Astrocyte (in vitro differentiated cells and primary cell): ENCODE measurements at regions not wholly inside any gene's neighbourhood (a gene's known extent, or its start where the extent isn't known, plus 50 kb on each side); places are given as distances from the start of the nearest gene placed in this dataset.

Experiments
- DNase-seq: peaks from one replicate; pipeline ENCODE4 v3.0.0-alpha.2; 2010; ENCODE audit warnings: low read depth
- FAIRE-seq: peaks from 2 replicates; lab custom pipeline; 2011; peaks lifted over from hg19 to GRCh38; lab: Jason Lieb, UNC
- H2AFZ ChIP-seq: 2 replicates; pipeline ENCODE4 v1.6.0; 2012; ENCODE audit warnings: low read depth, low read length, inconsistent platforms
- H3K27ac ChIP-seq: 2 replicates; pipeline ENCODE4 v1.5.1; 2011; ENCODE audit warnings: low read depth, low read length, inconsistent platforms
- H3K27me3 ChIP-seq: 2 replicates; pipeline ENCODE4 v1.6.0; 2011; ENCODE audit warnings: low read length, inconsistent platforms; ENCODE audit not compliant: insufficient read depth
- H3K36me3 ChIP-seq: 2 replicates; pipeline ENCODE4 v1.5.1; 2011; ENCODE audit warnings: low read length, inconsistent platforms; ENCODE audit not compliant: insufficient read depth
- H3K4me1 ChIP-seq: 2 replicates; pipeline ENCODE4 v1.5.1; 2011; ENCODE audit warnings: low read length, inconsistent platforms; ENCODE audit not compliant: insufficient read depth
- H3K4me2 ChIP-seq: 2 replicates; pipeline ENCODE4 v1.6.0; 2012; ENCODE audit warnings: low read length, inconsistent platforms
- H3K4me3 ChIP-seq: 2 replicates; pipeline ENCODE4 v1.5.1; 2011; ENCODE audit warnings: low read depth, mild to moderate bottlenecking, low read length, inconsistent platforms; ENCODE audit not compliant: insufficient read depth
- H3K79me2 ChIP-seq: 2 replicates; pipeline ENCODE4 v1.6.0; 2012; ENCODE audit warnings: mild to moderate bottlenecking, low read length, inconsistent platforms; ENCODE audit not compliant: insufficient read depth
- H3K9ac ChIP-seq: 2 replicates; pipeline ENCODE4 v1.6.0; 2012; ENCODE audit warnings: mild to moderate bottlenecking, low read length, inconsistent platforms
- H3K9me3 ChIP-seq: 2 replicates; pipeline ENCODE4 v1.5.1; 2012; ENCODE audit warnings: low read depth, mild to moderate bottlenecking, low read length, inconsistent platforms; ENCODE audit not compliant: insufficient read depth
- H4K20me1 ChIP-seq: 2 replicates; pipeline ENCODE4 v1.6.0; 2012; ENCODE audit warnings: low read length, inconsistent platforms; ENCODE audit not compliant: insufficient read depth
- H3K27ac Mint-ChIP-seq: one replicate; pipeline ENCODE4 v1.8.0; 2021; ENCODE audit warnings: mild to moderate bottlenecking, mixed read lengths; ENCODE audit not compliant: unreplicated experiment
- H3K27me3 Mint-ChIP-seq: one replicate; pipeline ENCODE4 v1.8.0; 2021; ENCODE audit warnings: low read depth, mixed read lengths; ENCODE audit not compliant: unreplicated experiment
- H3K36me3 Mint-ChIP-seq: one replicate; pipeline ENCODE4 v1.8.0; 2021; ENCODE audit warnings: low read depth, mixed read lengths; ENCODE audit not compliant: unreplicated experiment
- H3K4me1 Mint-ChIP-seq: one replicate; pipeline ENCODE4 v1.8.0; 2021; ENCODE audit warnings: low read depth, mixed read lengths; ENCODE audit not compliant: unreplicated experiment
- H3K4me3 Mint-ChIP-seq: one replicate; pipeline ENCODE4 v1.8.0; 2021; ENCODE audit warnings: mild to moderate bottlenecking, moderate library complexity, mixed read lengths; ENCODE audit not compliant: unreplicated experiment
- H3K9me3 Mint-ChIP-seq: one replicate; pipeline ENCODE4 v1.8.0; 2021; ENCODE audit warnings: mild to moderate bottlenecking, mixed read lengths; ENCODE audit not compliant: unreplicated experiment
- EZH2 ChIP-seq: IDR thresholded peaks from 2 replicates; pipeline ENCODE4 v1.6.1; 2012; ENCODE audit warnings: mild to moderate bottlenecking, low read length, inconsistent platforms; ENCODE audit not compliant: insufficient read depth
- TF ChIP-seq, protein P1 (sequence below): IDR thresholded peaks from 2 replicates; pipeline ENCODE4 v1.5.1; 2011; ENCODE audit warnings: low read depth, mild to moderate bottlenecking, inconsistent platforms, low read length, moderate library complexity; ENCODE audit not compliant: insufficient read depth

DNA sequence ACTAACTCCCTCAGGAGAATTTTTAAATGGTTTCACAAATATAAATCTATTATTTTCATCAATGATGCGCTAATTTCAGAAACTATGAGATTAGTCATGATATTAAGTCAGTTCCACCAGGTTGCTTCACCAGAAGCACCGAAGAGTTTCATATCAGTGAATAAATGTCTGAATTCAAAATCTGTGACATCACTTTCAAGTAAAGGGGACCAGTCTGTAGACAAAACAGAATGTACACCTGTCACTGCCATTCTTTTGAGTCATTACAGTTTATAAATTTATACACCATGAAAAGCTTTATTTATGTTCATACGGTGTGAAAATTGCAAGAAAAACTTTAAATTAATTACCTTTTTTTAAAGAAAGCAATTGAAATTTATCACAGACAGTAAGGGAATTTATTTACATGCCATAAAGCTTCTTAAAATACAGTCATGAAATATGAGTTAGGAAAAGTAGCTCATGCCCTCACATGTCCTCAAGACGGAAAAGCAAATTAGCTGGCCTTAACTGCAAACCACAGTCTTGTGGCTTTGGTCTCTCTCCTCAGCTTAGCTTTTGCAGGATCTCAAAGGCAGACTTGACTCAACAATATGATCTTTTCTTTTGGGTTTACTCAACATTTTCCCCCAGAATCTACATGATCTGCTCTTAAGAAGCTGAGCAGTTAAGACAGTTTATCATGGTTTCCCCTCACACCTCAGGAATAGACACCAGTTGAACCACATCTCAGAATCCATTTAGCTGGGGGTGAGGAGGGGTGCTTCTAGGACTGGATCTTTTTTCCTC, 177.7 kb upstream of the MCHR2 start:
- Histone ChIP-seq H3K36me3 (no peaks in the 10 kb centered on the region), H4K20me1 (no peaks in the 10 kb centered on the region), H3K4me1 (peaks cover 19% of the 10 kb centered on the region), H3K4me3 (no peak overlapping the region), H3K9me3 (no peaks in the 10 kb centered on the region), H2AFZ (peak overlapping the region; percentile 13), H3K9ac (no peak overlapping the region), H3K79me2 (no peaks in the 10 kb centered on the region), H3K27ac (no peak overlapping the region), H3K27me3 (no peaks in the 10 kb centered on the region), H3K4me2 (peak overlapping the region; percentile 30)
- DNase-seq (peak; percentile 92), FAIRE-seq (peak; percentile 32)
- H3K27ac Mint-ChIP-seq, result peak overlapping the region; percentile 85
- no peak for TF ChIP-seq EZH2
- TF ChIP-seq, protein P1, sequence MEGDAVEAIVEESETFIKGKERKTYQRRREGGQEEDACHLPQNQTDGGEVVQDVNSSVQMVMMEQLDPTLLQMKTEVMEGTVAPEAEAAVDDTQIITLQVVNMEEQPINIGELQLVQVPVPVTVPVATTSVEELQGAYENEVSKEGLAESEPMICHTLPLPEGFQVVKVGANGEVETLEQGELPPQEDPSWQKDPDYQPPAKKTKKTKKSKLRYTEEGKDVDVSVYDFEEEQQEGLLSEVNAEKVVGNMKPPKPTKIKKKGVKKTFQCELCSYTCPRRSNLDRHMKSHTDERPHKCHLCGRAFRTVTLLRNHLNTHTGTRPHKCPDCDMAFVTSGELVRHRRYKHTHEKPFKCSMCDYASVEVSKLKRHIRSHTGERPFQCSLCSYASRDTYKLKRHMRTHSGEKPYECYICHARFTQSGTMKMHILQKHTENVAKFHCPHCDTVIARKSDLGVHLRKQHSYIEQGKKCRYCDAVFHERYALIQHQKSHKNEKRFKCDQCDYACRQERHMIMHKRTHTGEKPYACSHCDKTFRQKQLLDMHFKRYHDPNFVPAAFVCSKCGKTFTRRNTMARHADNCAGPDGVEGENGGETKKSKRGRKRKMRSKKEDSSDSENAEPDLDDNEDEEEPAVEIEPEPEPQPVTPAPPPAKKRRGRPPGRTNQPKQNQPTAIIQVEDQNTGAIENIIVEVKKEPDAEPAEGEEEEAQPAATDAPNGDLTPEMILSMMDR, result no peak
- H3K4me3 Mint-ChIP-seq, result no peak overlapping the region
- H3K27me3 Mint-ChIP-seq, result no peaks in the 10 kb centered on the region
- H3K9me3 Mint-ChIP-seq, result no peaks in the 10 kb centered on the region
- no peaks in the 10 kb centered on the region for H3K36me3 Mint-ChIP-seq
- H3K4me1 Mint-ChIP-seq, result peaks cover 23% of the 10 kb centered on the region

- TF ChIP-seq EZH2, result no peak
- TF ChIP-seq, protein P1, result no peak
- no peak for FAIRE-seq
- H3K4me2 ChIP-seq, result no peak overlapping the region
Observed at GRCh38 chr6:100168148-100168547, 174.1 kb upstream of the MCHR2 start.

DNA sequence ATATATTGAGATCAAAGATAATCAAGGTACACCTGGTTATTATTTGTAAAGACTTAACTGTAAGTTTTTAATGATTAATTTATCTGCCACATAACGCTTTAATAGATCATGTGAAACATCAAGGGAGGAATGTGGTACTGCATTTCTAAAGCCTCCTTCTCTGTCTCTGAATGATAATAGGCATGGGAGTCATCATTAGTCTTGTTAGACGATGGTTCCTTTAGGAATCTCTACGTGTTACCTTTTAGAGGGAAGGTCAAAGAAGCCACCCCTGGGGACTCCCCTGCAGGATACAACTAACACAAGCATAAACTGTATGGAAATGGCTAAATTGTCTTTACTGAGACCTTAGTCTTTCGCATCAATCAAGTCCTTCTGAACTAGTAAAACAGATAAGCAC, 173.6 kb upstream of the MCHR2 start:
- no peak overlapping the region for H3K27ac Mint-ChIP-seq
- Histone ChIP-seq H3K27ac (no peak overlapping the region), H3K4me3 (no peak overlapping the region), H4K20me1 (no peaks in the 10 kb centered on the region), H3K9ac (no peak overlapping the region), H3K27me3 (no peaks in the 10 kb centered on the region), H3K9me3 (no peaks in the 10 kb centered on the region), H3K36me3 (no peaks in the 10 kb centered on the region), H3K79me2 (no peaks in the 10 kb centered on the region), H3K4me2 (no peak overlapping the region), H2AFZ (no peak overlapping the region), H3K4me1 (peaks cover 7% of the 10 kb centered on the region)
- H3K4me3 Mint-ChIP-seq, result no peak overlapping the region
- H3K9me3 Mint-ChIP-seq, result no peaks in the 10 kb centered on the region
- FAIRE-seq, result no peak
- H3K27me3 Mint-ChIP-seq, result no peaks in the 10 kb centered on the region
- TF ChIP-seq EZH2, result no peak
- H3K36me3 Mint-ChIP-seq, result no peaks in the 10 kb centered on the region
- DNase-seq, result no peak
- peaks cover 14% of the 10 kb centered on the region for H3K4me1 Mint-ChIP-seq

More at GRCh38 chr6:100168148-100168547, 174.1 kb upstream of the MCHR2 start:
- no peak overlapping the region for H2AFZ ChIP-seq
- no peak overlapping the region for H3K9ac ChIP-seq
- no peak overlapping the region for H3K27ac ChIP-seq
- no peak overlapping the region for H3K27ac Mint-ChIP-seq
- no peaks in the 10 kb centered on the region for H3K36me3 Mint-ChIP-seq
- peaks cover 7% of the 10 kb centered on the region for H3K4me1 ChIP-seq
- H3K9me3 ChIP-seq, result no peaks in the 10 kb centered on the region
- H3K79me2 ChIP-seq, result no peaks in the 10 kb centered on the region
- H3K27me3 ChIP-seq, result no peaks in the 10 kb centered on the region
- no peaks in the 10 kb centered on the region for H4K20me1 ChIP-seq
- no peak overlapping the region for H3K4me3 Mint-ChIP-seq
- no peak for DNase-seq
- no peak overlapping the region for H3K4me3 ChIP-seq
- no peaks in the 10 kb centered on the region for H3K36me3 ChIP-seq
- no peaks in the 10 kb centered on the region for H3K9me3 Mint-ChIP-seq
- peaks cover 12% of the 10 kb centered on the region for H3K4me1 Mint-ChIP-seq
- no peaks in the 10 kb centered on the region for H3K27me3 Mint-ChIP-seq
